Neural cell (in vitro differentiated cells): ENCODE measurements at regions not wholly inside any gene's neighbourhood (a gene's known extent, or its start where the extent isn't known, plus 50 kb on each side); places are given as distances from the start of the nearest gene placed in this dataset.

Source experiments
- H2AFZ ChIP-seq: fragments of 200-600, 300-800 bp; sonication (generic), shearing (Covaris generic); 2 replicates; pipeline ENCODE4 v1.6.0; 2014; ENCODE audit warnings: low read depth, mild to moderate bottlenecking, antibody characterized with exemption, low read length, moderate library complexity
- H3F3A ChIP-seq: fragments of 200-600 bp; shearing (Covaris generic); 2 replicates; pipeline ENCODE4 v1.6.1; 2016; ENCODE audit warnings: mild to moderate bottlenecking, moderate library complexity, mixed read lengths, antibody characterized with exemption, low read length; ENCODE audit not compliant: insufficient read depth, poor library complexity, severe bottlenecking
- H3K27ac ChIP-seq: fragments of 200-600, 300-800 bp; sonication (generic), shearing (Covaris generic); 2 replicates; pipeline ENCODE4 v1.5.1; 2014; ENCODE audit warnings: mild to moderate bottlenecking, low read length, moderate library complexity
- H3K27me3 ChIP-seq: fragments of 300-800, 200-600 bp; sonication (generic), shearing (Covaris generic); 2 replicates; pipeline ENCODE4 v1.6.0; 2014; ENCODE audit warnings: mild to moderate bottlenecking, low read depth, low read length, moderate library complexity; ENCODE audit not compliant: insufficient read depth
- H3K36me3 ChIP-seq: fragments of 300-800, 200-600 bp; sonication (generic), shearing (Covaris generic); 2 replicates; pipeline ENCODE4 v1.5.1; 2014; ENCODE audit warnings: mild to moderate bottlenecking, antibody characterized with exemption, low read length, moderate library complexity; ENCODE audit not compliant: insufficient read depth
- H3K4me2 ChIP-seq: fragments of 300-800, 200-600 bp; sonication (generic), shearing (Covaris generic); 2 replicates; pipeline ENCODE4 v1.6.0; 2014; ENCODE audit warnings: mild to moderate bottlenecking, low read length
- H3K4me3 ChIP-seq: fragments of 300-800, 200-600 bp; sonication (generic), shearing (Covaris generic); 2 replicates; pipeline ENCODE4 v1.5.1; 2014; ENCODE audit warnings: mild to moderate bottlenecking, low read length, moderate library complexity
- H3K79me2 ChIP-seq: fragments of 200-600 bp; shearing (Covaris generic); replicated peaks from 2 replicates; pipeline ENCODE4 v1.6.0; 2014; ENCODE audit warnings: mild to moderate bottlenecking, low read length, moderate library complexity; ENCODE audit not compliant: insufficient read depth
- H3K9ac ChIP-seq: fragments of 300-800, 200-600 bp; sonication (generic), shearing (Covaris generic); 2 replicates; pipeline ENCODE4 v1.6.1; 2016; ENCODE audit warnings: mild to moderate bottlenecking, low read length, mixed read lengths
- H3K9me2 ChIP-seq: fragments of 200-600 bp; shearing (Covaris generic); 2 replicates; pipeline ENCODE4 v1.6.1; 2016; ENCODE audit warnings: mild to moderate bottlenecking, low read length, mixed read lengths; ENCODE audit not compliant: insufficient read depth
- H3K9me3 ChIP-seq: fragments of 200-600, 300-800 bp; sonication (generic), shearing (Covaris generic); 2 replicates; pipeline ENCODE4 v1.6.1; 2016; ENCODE audit warnings: mild to moderate bottlenecking, mixed run types, low read length, moderate library complexity, mixed read lengths
- H4K20me1 ChIP-seq: fragments of 200-600 bp; shearing (Covaris generic); 2 replicates; pipeline ENCODE4 v1.6.1; 2016; ENCODE audit warnings: mild to moderate bottlenecking, mixed run types; ENCODE audit not compliant: insufficient read depth
- CTCF ChIP-seq: fragments of 450-650 bp; IDR thresholded peaks from 2 replicates; pipeline ENCODE4 v1.5.1; 2014; ENCODE audit warnings: antibody characterized with exemption, mild to moderate bottlenecking, moderate library complexity; ENCODE audit not compliant: poor library complexity, severe bottlenecking
- EP300 ChIP-seq: fragments of 450-650 bp; conservative IDR thresholded peaks from 2 replicates; pipeline ENCODE4 v1.6.1; 2014; ENCODE audit warnings: antibody characterized with exemption, mild to moderate bottlenecking, moderate library complexity; ENCODE audit not compliant: poor library complexity, severe bottlenecking
- EZH2 ChIP-seq: fragments of 200-600, 300-800 bp; shearing (Covaris generic), sonication (generic); IDR thresholded peaks from 2 replicates; pipeline ENCODE4 v1.6.1; 2014; ENCODE audit warnings: antibody characterized with exemption, low read length, borderline replicate concordance, mild to moderate bottlenecking; ENCODE audit not compliant: insufficient read depth, poor library complexity, severe bottlenecking
- MXI1 ChIP-seq: fragments of 450-650 bp; conservative IDR thresholded peaks from 2 replicates; pipeline ENCODE4 v1.6.1; 2014; ENCODE audit warnings: antibody characterized with exemption, mild to moderate bottlenecking; ENCODE audit not compliant: poor library complexity, severe bottlenecking
- POLR2AphosphoS5 ChIP-seq: IDR thresholded peaks from 2 replicates; pipeline ENCODE4 v1.6.1; 2012
- RAD21 ChIP-seq: fragments of 450-650 bp; conservative IDR thresholded peaks from 2 replicates; pipeline ENCODE4 v1.6.1; 2014; ENCODE audit warnings: antibody characterized with exemption, mild to moderate bottlenecking, moderate library complexity
- REST ChIP-seq: IDR thresholded peaks from 2 replicates; pipeline ENCODE4 v1.6.1; 2012; ENCODE audit warnings: borderline replicate concordance
- SMC3 ChIP-seq: fragments of 450-650 bp; conservative IDR thresholded peaks from 2 replicates; pipeline ENCODE4 v1.6.1; 2014; ENCODE audit warnings: antibody characterized with exemption, mild to moderate bottlenecking, moderate library complexity; ENCODE audit not compliant: poor library complexity
- TAF1 ChIP-seq: IDR thresholded peaks from 2 replicates; pipeline ENCODE4 v1.6.1; 2012; ENCODE audit warnings: low read depth

- Histone ChIP-seq H3K9ac (no peak overlapping the region), H3K79me2 (no peaks in the 10 kb centered on the region), H2AFZ (no peak overlapping the region), H3K27ac (no peak overlapping the region), H3K9me3 (no peaks in the 10 kb centered on the region), H3F3A (no peaks in the 10 kb centered on the region), H3K4me2 (no peak overlapping the region), H3K27me3 (no peaks in the 10 kb centered on the region), H3K9me2 (no peaks in the 10 kb centered on the region), H4K20me1 (no peaks in the 10 kb centered on the region), H3K4me3 (no peak overlapping the region), H3K36me3 (no peaks in the 10 kb centered on the region)
- TF ChIP-seq EZH2 (no peak), EP300 (no peak), RAD21 (no peak), TAF1 (no peak), MXI1 (no peak), SMC3 (no peak), POLR2AphosphoS5 (no peak), CTCF (no peak), REST (no peak)
These were observed 208.9 kb upstream of the CNTNAP5 start for GRCh38 chr2:123816203-123816602.

- Histone ChIP-seq H4K20me1 (no peaks in the 10 kb centered on the region), H3K9ac (no peak overlapping the region), H3K9me2 (no peaks in the 10 kb centered on the region), H2AFZ (no peak overlapping the region), H3K36me3 (no peaks in the 10 kb centered on the region), H3K4me2 (no peak overlapping the region), H3K27ac (no peak overlapping the region), H3F3A (no peaks in the 10 kb centered on the region), H3K27me3 (no peaks in the 10 kb centered on the region), H3K4me3 (no peak overlapping the region), H3K79me2 (no peaks in the 10 kb centered on the region), H3K9me3 (no peaks in the 10 kb centered on the region)
- no peak for TF ChIP-seq EZH2
- no peak for TF ChIP-seq EP300
- TF ChIP-seq SMC3: no peak
- TF ChIP-seq RAD21: no peak
- no peak for TF ChIP-seq TAF1
- no peak for TF ChIP-seq MXI1
- no peak for TF ChIP-seq CTCF
- TF ChIP-seq REST: no peak
- no peak for TF ChIP-seq POLR2AphosphoS5
These were observed 208.2 kb upstream of the CNTNAP5 start for GRCh38 chr2:123816928-123817327.
